C4-2B (cell line): ENCODE measurements at regions not wholly inside any gene's neighbourhood (a gene's known extent, or its start where the extent isn't known, plus 50 kb on each side); places are given as distances from the start of the nearest gene placed in this dataset.

Experiments used
- H3K27ac ChIP-seq: fragments of 450-650 bp; 2 replicates; pipeline ENCODE4 v1.5.1; 2017
- ZFX ChIP-seq: fragments of 450-650 bp; IDR thresholded peaks from 2 replicates; pipeline ENCODE4 v1.6.1; 2017
- TF ChIP-seq, protein P1 (sequence below): fragments of 450-650 bp; conservative IDR thresholded peaks from 2 replicates; pipeline ENCODE4 v1.5.1; 2017; ENCODE audit warnings: mild to moderate bottlenecking

GRCh38 chrX:124239324-124239723 is 93.1 kb upstream of the TEX13D start:
- TF ChIP-seq, protein P1, sequence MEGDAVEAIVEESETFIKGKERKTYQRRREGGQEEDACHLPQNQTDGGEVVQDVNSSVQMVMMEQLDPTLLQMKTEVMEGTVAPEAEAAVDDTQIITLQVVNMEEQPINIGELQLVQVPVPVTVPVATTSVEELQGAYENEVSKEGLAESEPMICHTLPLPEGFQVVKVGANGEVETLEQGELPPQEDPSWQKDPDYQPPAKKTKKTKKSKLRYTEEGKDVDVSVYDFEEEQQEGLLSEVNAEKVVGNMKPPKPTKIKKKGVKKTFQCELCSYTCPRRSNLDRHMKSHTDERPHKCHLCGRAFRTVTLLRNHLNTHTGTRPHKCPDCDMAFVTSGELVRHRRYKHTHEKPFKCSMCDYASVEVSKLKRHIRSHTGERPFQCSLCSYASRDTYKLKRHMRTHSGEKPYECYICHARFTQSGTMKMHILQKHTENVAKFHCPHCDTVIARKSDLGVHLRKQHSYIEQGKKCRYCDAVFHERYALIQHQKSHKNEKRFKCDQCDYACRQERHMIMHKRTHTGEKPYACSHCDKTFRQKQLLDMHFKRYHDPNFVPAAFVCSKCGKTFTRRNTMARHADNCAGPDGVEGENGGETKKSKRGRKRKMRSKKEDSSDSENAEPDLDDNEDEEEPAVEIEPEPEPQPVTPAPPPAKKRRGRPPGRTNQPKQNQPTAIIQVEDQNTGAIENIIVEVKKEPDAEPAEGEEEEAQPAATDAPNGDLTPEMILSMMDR: no peak
- no peak for TF ChIP-seq ZFX
- peak overlapping the region; percentile 14; the same call in 1 of the 2 replicates for H3K27ac ChIP-seq

- TF ChIP-seq, protein P1: no peak
- no peak for TF ChIP-seq ZFX
These were observed 92.5 kb upstream of the TEX13D start for GRCh38 chrX:124239911-124240310.

DNA sequence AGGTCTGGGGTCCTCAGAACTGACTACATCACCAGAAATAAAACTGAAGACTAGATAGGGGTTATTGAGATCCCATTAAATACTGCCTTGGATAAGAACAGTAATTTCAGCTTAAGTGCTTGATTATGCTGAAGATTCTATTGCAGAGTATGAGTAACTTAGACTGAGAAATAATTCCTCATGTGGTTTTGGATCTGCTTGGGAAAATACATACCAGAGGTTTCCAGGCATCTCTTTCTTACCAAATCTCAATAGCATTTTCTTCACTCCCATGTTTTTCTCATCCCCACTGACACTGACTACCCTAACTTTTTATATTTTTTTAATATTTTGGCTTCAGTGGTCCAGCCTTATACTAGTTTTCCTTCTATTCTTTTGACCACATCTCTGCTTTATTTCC is 92.0 kb upstream of the TEX13D start:
- TF ChIP-seq, protein P1: no peak
- no peak for TF ChIP-seq ZFX
- H3K27ac ChIP-seq: no peak overlapping the region

More at GRCh38 chrX:124239911-124240310, 92.5 kb upstream of the TEX13D start:
- peak overlapping the region; percentile 14; the same call in 1 of the 2 replicates for H3K27ac ChIP-seq

DNA sequence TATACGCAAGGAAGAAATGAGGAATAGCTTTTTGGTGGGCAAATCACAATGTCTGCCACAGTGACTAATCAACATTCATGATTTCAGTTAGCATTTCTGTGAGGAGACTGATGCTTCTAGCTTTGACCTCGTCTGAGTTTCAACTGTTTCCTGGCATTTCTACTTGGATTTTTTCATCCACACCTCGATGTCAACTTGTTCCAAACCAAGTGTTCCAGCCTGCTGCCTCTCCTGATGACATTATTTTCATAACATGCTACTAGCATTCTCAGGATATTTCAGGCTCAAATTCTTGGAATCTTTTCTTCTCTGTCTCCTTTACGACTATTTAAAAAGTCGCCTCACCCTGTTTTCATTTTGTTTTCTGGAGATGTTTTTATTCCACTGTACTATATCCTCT is 90.3 kb upstream of the TEX13D start:
- H3K27ac ChIP-seq: no peak overlapping the region
- no peak for TF ChIP-seq ZFX
- TF ChIP-seq, protein P1: no peak

- H3K27ac ChIP-seq: no peak overlapping the region
- TF ChIP-seq, protein P1: no peak
- TF ChIP-seq ZFX: no peak
These were observed 83.1 kb upstream of the TEX13D start for GRCh38 chrX:124249345-124249744.

- no peak for TF ChIP-seq ZFX
- TF ChIP-seq, protein P1: no peak
- H3K27ac ChIP-seq: no peak overlapping the region
These were observed 81.5 kb upstream of the TEX13D start for GRCh38 chrX:124250835-124251437.

GRCh38 chrX:124254611-124255010 is 77.8 kb upstream of the TEX13D start:
- TF ChIP-seq ZFX: no peak
- TF ChIP-seq, protein P1: no peak
- no peak overlapping the region for H3K27ac ChIP-seq
